Liver (tissue), 8 donors: ENCODE measurements at regions not wholly inside any gene's neighbourhood (a gene's known extent, or its start where the extent isn't known, plus 50 kb on each side); places are given as distances from the start of the nearest gene placed in this dataset.

Source experiments
- DNase-seq: peaks from one replicate; pipeline ENCODE4 v3.0.0-alpha.2; 2017; ENCODE audit warnings: low spot score
- H3K27ac ChIP-seq, 2 donors: one replicate each; pipeline ENCODE4 v1.7.0; 2013; ENCODE audit warnings: inconsistent platforms in 2 of 2, low read length in 2 of 2, control low read depth in 1 of 2, low read depth in 1 of 2, mild to moderate bottlenecking in 1 of 2
- H3K27me3 ChIP-seq, 4 donors: one replicate each; pipeline versions ENCODE4 v1.6.1 to v1.7.0; 2013; ENCODE audit warnings: low read length in 3 of 4, inconsistent platforms in 1 of 4, mild to moderate bottlenecking in 1 of 4, moderate library complexity in 1 of 4; ENCODE audit not compliant: control insufficient read depth in 4 of 4, insufficient read depth in 4 of 4
- H3K36me3 ChIP-seq, 4 donors: one replicate each; pipeline versions ENCODE4 v1.6.1 to v1.7.0; 2013; ENCODE audit warnings: low read length in 3 of 4, mild to moderate bottlenecking in 3 of 4, low read depth in 1 of 4, moderate library complexity in 1 of 4; ENCODE audit not compliant: control insufficient read depth in 4 of 4, insufficient read depth in 3 of 4
- H3K4me1 ChIP-seq, 4 donors: one replicate each; pipeline versions ENCODE4 v1.6.1 to v1.7.0; 2013; ENCODE audit warnings: low read length in 3 of 4, mild to moderate bottlenecking in 3 of 4, moderate library complexity in 1 of 4; ENCODE audit not compliant: control insufficient read depth in 4 of 4, insufficient read depth in 4 of 4
- H3K4me3 ChIP-seq, 3 donors: one replicate each; pipeline versions ENCODE4 v1.6.1 to v1.7.0; 2013; ENCODE audit warnings: low read length in 3 of 3, control low read depth in 1 of 3, low read depth in 1 of 3, mild to moderate bottlenecking in 1 of 3
- H3K9ac ChIP-seq, 2 donors: one replicate each; pipeline ENCODE4 v1.7.0; 2013; ENCODE audit warnings: low read length in 2 of 2, mild to moderate bottlenecking in 2 of 2, moderate library complexity in 2 of 2, control low read depth in 1 of 2, low read depth in 1 of 2
- H3K9me3 ChIP-seq, 4 donors: one replicate each; pipeline versions ENCODE4 v1.6.1 to v1.7.0; 2013; ENCODE audit warnings: low read length in 3 of 4; ENCODE audit not compliant: control insufficient read depth in 4 of 4
- ATF3 ChIP-seq: IDR thresholded peaks from 2 replicates; pipeline ENCODE4 v1.6.1; 2016; ENCODE audit warnings: antibody characterized with exemption
- CTCF ChIP-seq: fragments of 150-350 bp; IDR thresholded peaks from 2 replicates; pipeline ENCODE4 v1.5.1; 2017; ENCODE audit warnings: improper control_type of control experiment, low read depth, low read length; ENCODE audit not compliant: missing input control
- EGR1 ChIP-seq, 2 donors: IDR thresholded peaks; 2 replicates each; pipeline ENCODE4 v1.6.1; 2016 to 2018; ENCODE audit warnings: antibody characterized with exemption in 2 of 2, low read depth in 2 of 2
- FOXA1 ChIP-seq: IDR thresholded peaks from 2 replicates; pipeline ENCODE4 v1.6.1; 2016; ENCODE audit warnings: antibody characterized with exemption
- FOXA2 ChIP-seq: IDR thresholded peaks from 2 replicates; pipeline ENCODE4 v1.6.1; 2016; ENCODE audit warnings: antibody characterized with exemption
- GABPA ChIP-seq, 2 donors: IDR thresholded peaks in 1 of 2; conservative IDR thresholded peaks in 1 of 2; 2 replicates each; pipeline ENCODE4 v1.6.1; 2016; ENCODE audit warnings: antibody characterized with exemption in 2 of 2, mild to moderate bottlenecking in 1 of 2, moderate library complexity in 1 of 2
- HNF4A ChIP-seq, 2 donors: conservative IDR thresholded peaks; 2 replicates each; pipeline ENCODE4 v1.6.1; 2016; ENCODE audit warnings: antibody characterized with exemption in 2 of 2, mild to moderate bottlenecking in 2 of 2
- HNF4G ChIP-seq: IDR thresholded peaks from 2 replicates; pipeline ENCODE4 v1.6.1; 2016; ENCODE audit warnings: antibody characterized with exemption
- JUND ChIP-seq, 2 donors: IDR thresholded peaks; 2 replicates each; pipeline ENCODE4 v1.6.1; 2016; ENCODE audit warnings: antibody characterized with exemption in 2 of 2
- MAX ChIP-seq: IDR thresholded peaks from 2 replicates; pipeline ENCODE4 v1.6.1; 2016; ENCODE audit warnings: antibody characterized with exemption
- NR2F2 ChIP-seq: IDR thresholded peaks from 2 replicates; pipeline ENCODE4 v1.6.1; 2016; ENCODE audit warnings: antibody characterized with exemption
- RAD21 ChIP-seq, 2 donors: IDR thresholded peaks; 2 replicates each; pipeline ENCODE4 v1.6.1; 2016; ENCODE audit warnings: antibody characterized with exemption in 2 of 2, mild to moderate bottlenecking in 2 of 2
- REST ChIP-seq: IDR thresholded peaks from 2 replicates; pipeline ENCODE4 v1.6.1; 2016; ENCODE audit warnings: antibody characterized with exemption, mild to moderate bottlenecking
- RXRA ChIP-seq, 2 donors: IDR thresholded peaks; 2 replicates each; pipeline ENCODE4 v1.6.1; 2017 to 2018; ENCODE audit warnings: antibody characterized with exemption in 2 of 2, mild to moderate bottlenecking in 1 of 2
- SP1 ChIP-seq: IDR thresholded peaks from 2 replicates; pipeline ENCODE4 v1.6.1; 2018; ENCODE audit warnings: antibody characterized with exemption, mild to moderate bottlenecking
- YY1 ChIP-seq: IDR thresholded peaks from 2 replicates; pipeline ENCODE4 v1.6.1; 2016; ENCODE audit warnings: antibody characterized with exemption, mild to moderate bottlenecking
- ZBTB33 ChIP-seq: IDR thresholded peaks from 2 replicates; pipeline ENCODE4 v1.6.1; 2016; ENCODE audit warnings: antibody characterized with exemption
- WGBS: extraction: QIAGEN DNeasy Blood & Tissue Kit; methylation state at CpG from one replicate; pipeline ENCODE4 v1.1.7; 2013; 5-methylcytosine and 5-hydroxymethylcytosine counted together
- donor health status: healthy.
- donor health status: healthy.
- donor health status: healthy.
- donor health status: healthy.
- donor health status: healthy.

- Histone ChIP-seq H3K4me3 (no peak overlapping the region), H3K27me3 (no peaks in the 10 kb centered on the region), H3K36me3 (no peaks in the 10 kb centered on the region), H3K9ac (no peak overlapping the region), H3K4me1 (no peaks in the 10 kb centered on the region), H3K9me3 (peaks cover 0 to 3% (median 1%) of the 10 kb centered on the region in 4 donors), H3K27ac (no peak overlapping the region)
- no peak for DNase-seq
- 27% methylated on average over 1 of the region's 1 CpG for WGBS
- TF ChIP-seq NR2F2: no peak
- no peak for TF ChIP-seq GABPA (IDR thresholded peaks at IDR 0.05 in 1 of 2, conservative IDR thresholded peaks at IDR 0.05 in 1 of 2)
- no peak for TF ChIP-seq ATF3
- TF ChIP-seq CTCF: no peak
- TF ChIP-seq ZBTB33: no peak
- TF ChIP-seq FOXA2: no peak
- no peak for TF ChIP-seq JUND (IDR thresholded peaks at IDR 0.05)
- no peak for TF ChIP-seq RAD21 (IDR thresholded peaks at IDR 0.05)
- no peak for TF ChIP-seq HNF4A (conservative IDR thresholded peaks at IDR 0.05)
- no peak for TF ChIP-seq HNF4G
- no peak for TF ChIP-seq SP1
- no peak for TF ChIP-seq RXRA (IDR thresholded peaks at IDR 0.05)
- TF ChIP-seq REST: no peak
- TF ChIP-seq MAX: no peak
- no peak for TF ChIP-seq FOXA1
- TF ChIP-seq EGR1 (IDR thresholded peaks at IDR 0.05; ENCODE audit: low read depth in 2 of 2): no peak
Measured at GRCh38 chr7:145263886-145264285, 428.0 kb upstream of the TPK1 start.

- DNase-seq: no peak
Measured at GRCh38 chr7:145252031-145252430, 416.2 kb upstream of the TPK1 start.

More at GRCh38 chr7:145252031-145252430, 416.2 kb upstream of the TPK1 start:
- Histone ChIP-seq H3K4me3 (no peak overlapping the region), H3K9ac (no peak overlapping the region), H3K9me3 (peaks cover 0 to 4% (median 0%) of the 10 kb centered on the region in 4 donors), H3K27me3 (no peaks in the 10 kb centered on the region), H3K36me3 (no peaks in the 10 kb centered on the region), H3K27ac (no peak overlapping the region), H3K4me1 (no peaks in the 10 kb centered on the region)
- TF ChIP-seq ZBTB33: no peak
- no peak for TF ChIP-seq YY1
- TF ChIP-seq FOXA1: no peak
- TF ChIP-seq GABPA (IDR thresholded peaks at IDR 0.05 in 1 of 2, conservative IDR thresholded peaks at IDR 0.05 in 1 of 2): no peak
- no peak for TF ChIP-seq HNF4A (conservative IDR thresholded peaks at IDR 0.05)
- no peak for TF ChIP-seq ATF3
- TF ChIP-seq RAD21 (IDR thresholded peaks at IDR 0.05): no peak
